NB4 (cell line): ENCODE measurements at regions not wholly inside any gene's neighbourhood (a gene's known extent, or its start where the extent isn't known, plus 50 kb on each side); places are given as distances from the start of the nearest gene placed in this dataset.

Experiments
- DNase-seq: peaks from one replicate; pipeline ENCODE4 v3.0.0; 2010; ENCODE audit warnings: low read depth
- H3K4me3 ChIP-seq: one replicate; pipeline ENCODE4 v1.5.1; 2011; ENCODE audit warnings: mild to moderate bottlenecking, low read depth, low read length, moderate library complexity
- MYC ChIP-seq: IDR thresholded peaks from 2 replicates; pipeline ENCODE4 v1.6.1; 2011; ENCODE audit warnings: low read depth, low read length
- POLR2A ChIP-seq: IDR thresholded peaks from 2 replicates; pipeline ENCODE4 v1.6.1; 2011; ENCODE audit warnings: mild to moderate bottlenecking; ENCODE audit not compliant: insufficient read length; ENCODE audit errors: extremely low read depth
- TF ChIP-seq, protein P1 (sequence below): IDR thresholded peaks from 2 replicates; pipeline ENCODE4 v1.6.1; 2011; ENCODE audit warnings: low read depth, low read length
- TF ChIP-seq, protein P2 (sequence below): IDR thresholded peaks from one replicate; pipeline ENCODE4 v1.5.1; 2012; ENCODE audit warnings: low read depth, low read length

DNA sequence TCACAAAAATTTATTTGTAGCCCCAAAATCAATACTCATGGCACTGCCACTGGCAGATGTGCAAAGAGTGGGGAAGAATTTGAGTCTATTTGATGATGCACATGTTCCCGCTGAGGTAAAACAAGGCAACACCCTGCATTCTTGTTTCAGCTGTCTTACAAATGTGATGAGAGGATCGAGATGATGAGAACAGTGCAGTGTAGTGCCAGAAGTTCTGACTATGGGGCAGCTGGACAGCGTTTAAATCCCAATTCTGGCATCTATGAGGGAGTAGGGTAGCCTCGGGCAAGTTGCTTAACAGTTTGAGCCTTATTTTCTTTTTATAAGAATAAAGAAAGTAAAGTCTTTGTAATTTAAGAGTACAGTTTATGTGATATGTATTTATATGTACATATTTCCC, 296.7 kb upstream of the FKBP1C start:
- TF ChIP-seq, protein P1, sequence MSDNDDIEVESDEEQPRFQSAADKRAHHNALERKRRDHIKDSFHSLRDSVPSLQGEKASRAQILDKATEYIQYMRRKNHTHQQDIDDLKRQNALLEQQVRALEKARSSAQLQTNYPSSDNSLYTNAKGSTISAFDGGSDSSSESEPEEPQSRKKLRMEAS: no peak
- no peak for TF ChIP-seq MYC
- TF ChIP-seq, protein P2, sequence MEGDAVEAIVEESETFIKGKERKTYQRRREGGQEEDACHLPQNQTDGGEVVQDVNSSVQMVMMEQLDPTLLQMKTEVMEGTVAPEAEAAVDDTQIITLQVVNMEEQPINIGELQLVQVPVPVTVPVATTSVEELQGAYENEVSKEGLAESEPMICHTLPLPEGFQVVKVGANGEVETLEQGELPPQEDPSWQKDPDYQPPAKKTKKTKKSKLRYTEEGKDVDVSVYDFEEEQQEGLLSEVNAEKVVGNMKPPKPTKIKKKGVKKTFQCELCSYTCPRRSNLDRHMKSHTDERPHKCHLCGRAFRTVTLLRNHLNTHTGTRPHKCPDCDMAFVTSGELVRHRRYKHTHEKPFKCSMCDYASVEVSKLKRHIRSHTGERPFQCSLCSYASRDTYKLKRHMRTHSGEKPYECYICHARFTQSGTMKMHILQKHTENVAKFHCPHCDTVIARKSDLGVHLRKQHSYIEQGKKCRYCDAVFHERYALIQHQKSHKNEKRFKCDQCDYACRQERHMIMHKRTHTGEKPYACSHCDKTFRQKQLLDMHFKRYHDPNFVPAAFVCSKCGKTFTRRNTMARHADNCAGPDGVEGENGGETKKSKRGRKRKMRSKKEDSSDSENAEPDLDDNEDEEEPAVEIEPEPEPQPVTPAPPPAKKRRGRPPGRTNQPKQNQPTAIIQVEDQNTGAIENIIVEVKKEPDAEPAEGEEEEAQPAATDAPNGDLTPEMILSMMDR: no peak
- TF ChIP-seq POLR2A: no peak
- no peak for DNase-seq
- H3K4me3 ChIP-seq: no peak overlapping the region

DNA sequence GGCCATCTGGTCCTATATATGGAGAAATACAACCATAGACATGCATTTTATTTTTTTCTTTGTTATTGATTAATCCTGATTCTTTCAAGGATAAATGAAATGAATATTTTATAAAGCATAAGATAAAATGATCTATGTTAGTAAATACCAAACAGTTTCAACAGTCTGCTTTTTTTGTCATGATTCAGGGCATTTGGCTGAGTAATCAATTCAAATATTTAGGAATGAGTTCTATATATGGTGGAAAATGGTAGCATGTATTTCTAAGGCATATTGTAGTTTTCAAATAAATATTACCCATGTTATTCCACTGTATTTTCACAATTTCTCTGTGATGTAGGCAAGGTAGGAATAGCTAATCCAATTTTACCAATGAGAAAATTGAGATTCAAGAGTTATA, 287.5 kb upstream of the FKBP1C start:
- H3K4me3 ChIP-seq: no peak overlapping the region
- no peak for DNase-seq
- TF ChIP-seq, protein P2: no peak
- TF ChIP-seq MYC: no peak
- no peak for TF ChIP-seq POLR2A
- TF ChIP-seq, protein P1: no peak

DNA sequence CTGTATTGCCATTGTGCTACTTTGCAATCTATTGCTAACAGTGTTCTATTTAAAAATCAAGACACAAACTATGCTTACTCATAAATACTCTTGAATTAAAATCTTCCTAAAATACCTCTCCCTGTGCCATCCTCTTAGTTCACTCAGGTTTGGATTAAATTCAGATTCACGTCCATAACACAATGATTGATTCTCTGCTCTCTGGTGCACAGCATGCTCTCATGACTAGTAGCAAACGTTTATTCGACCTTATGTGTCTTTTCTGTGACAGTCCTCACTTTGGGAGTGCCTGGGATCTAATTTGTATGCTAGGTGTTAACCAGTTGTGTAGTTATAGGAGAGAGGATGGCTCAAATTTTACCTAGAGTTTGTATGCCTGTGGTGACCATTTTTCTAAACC, 270.4 kb upstream of the FKBP1C start:
- TF ChIP-seq POLR2A (no peak), MYC (no peak)
- TF ChIP-seq, protein P1: no peak
- TF ChIP-seq, protein P2: no peak
- no peak for DNase-seq

DNA sequence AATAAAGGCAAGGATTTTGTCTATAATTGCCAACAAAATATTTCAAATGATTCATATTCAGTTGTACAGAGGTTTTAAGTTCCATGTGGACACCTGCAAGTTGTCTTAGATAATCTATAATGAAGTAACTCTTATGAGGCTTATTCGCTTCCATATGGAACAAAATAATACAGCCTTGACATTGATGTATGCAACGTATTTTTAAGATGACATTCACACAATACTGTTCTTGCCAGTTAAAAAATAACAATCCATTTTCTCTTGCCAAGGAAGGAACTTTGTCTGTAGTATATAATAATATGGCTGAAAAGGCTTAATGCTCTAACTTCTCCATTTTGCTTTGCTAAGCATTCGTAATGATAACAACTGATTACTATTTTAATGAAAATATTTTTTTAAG, 269.3 kb upstream of the FKBP1C start:
- DNase-seq: no peak
- TF ChIP-seq, protein P2: no peak
- TF ChIP-seq MYC: no peak
- no peak overlapping the region for H3K4me3 ChIP-seq

More for the DNA sequence above, 270.4 kb upstream of the FKBP1C start:
- no peak overlapping the region for H3K4me3 ChIP-seq

DNA sequence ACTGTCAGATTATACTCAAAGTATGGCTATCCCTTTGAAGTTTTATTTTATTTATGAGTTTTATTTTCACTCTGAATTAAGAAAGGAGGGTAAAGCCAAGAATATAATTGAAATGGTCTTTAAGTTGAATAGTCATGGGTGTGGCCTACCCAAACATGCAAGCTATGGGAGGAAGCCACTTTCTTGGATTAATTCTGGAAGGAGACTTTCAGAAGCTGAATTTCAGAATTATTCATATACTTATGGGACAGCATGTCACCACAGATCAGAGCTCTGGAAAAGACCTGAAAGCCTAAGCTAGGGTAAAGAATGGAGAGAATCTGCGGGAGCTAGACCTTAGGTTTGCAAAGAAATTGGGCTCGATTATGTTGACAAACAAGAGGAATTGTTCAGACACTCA, 242.4 kb upstream of the FKBP1C start:
- H3K4me3 ChIP-seq: no peak overlapping the region
- DNase-seq: no peak
- TF ChIP-seq POLR2A (no peak), MYC (no peak)
- TF ChIP-seq, protein P1: no peak
- TF ChIP-seq, protein P2: no peak

DNA sequence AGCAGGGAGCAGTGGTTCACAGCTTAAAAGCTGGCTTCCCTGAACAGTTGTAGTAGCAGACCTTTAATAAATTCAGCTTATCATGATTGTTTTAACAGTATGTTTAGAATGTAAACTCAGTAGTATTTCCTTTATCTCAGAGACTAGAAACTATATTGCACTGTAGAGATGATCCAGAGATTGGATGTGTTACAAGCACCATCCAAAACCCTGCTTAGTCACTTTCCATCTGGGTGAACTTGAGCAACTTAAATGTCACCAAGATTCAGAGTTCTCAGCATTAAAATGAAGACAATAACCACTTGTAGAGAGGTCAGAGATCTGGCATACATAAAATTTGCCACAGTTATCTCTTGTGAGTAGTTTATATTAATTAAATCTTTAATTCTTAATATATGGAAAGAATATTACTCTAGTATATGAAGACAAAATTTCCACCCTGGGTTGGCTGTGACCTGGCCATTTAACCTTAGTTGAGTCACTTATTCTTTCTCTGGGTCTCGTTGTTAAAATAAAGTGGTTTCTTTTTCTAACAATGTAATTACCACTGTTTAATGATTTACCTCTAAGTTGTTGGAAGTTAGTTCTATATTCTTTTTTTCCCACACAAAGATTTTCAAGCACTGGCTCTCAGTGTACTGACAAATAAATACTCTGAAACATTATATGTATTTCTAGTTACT, 239.2 kb upstream of the FKBP1C start:
- TF ChIP-seq, protein P1: no peak
- TF ChIP-seq MYC (no peak), POLR2A (no peak)
- TF ChIP-seq, protein P2: no peak
- no peak overlapping the region for H3K4me3 ChIP-seq

More for the DNA sequence above, 239.2 kb upstream of the FKBP1C start:
- no peak for DNase-seq
